Endodermal cell (in vitro differentiated cells): ENCODE measurements at regions not wholly inside any gene's neighbourhood (a gene's known extent, or its start where the extent isn't known, plus 50 kb on each side); places are given as distances from the start of the nearest gene placed in this dataset.
"Not testable (repeated sequence)": the region's sequence is repeated elsewhere in the genome, so short reads cannot be mapped to it uniquely, and the experiment has no call there.

Experiments used
- DNase-seq: peaks from one replicate; pipeline ENCODE4 v3.0.0-alpha.2; 2017
- H3K27ac ChIP-seq: 2 replicates; pipeline ENCODE4 v1.5.1; 2013; ENCODE audit warnings: mild to moderate bottlenecking, low read depth, low read length, moderate library complexity
- H3K27me3 ChIP-seq: 2 replicates; pipeline ENCODE4 v1.6.1; 2013; ENCODE audit warnings: mild to moderate bottlenecking, low read length, moderate library complexity; ENCODE audit not compliant: insufficient read depth, control insufficient read depth, poor library complexity, severe bottlenecking
- H3K36me3 ChIP-seq: 2 replicates; pipeline ENCODE4 v1.7.0; 2013; ENCODE audit warnings: mild to moderate bottlenecking, low read length, moderate library complexity; ENCODE audit not compliant: control insufficient read depth, insufficient read depth
- H3K4me1 ChIP-seq: one replicate; pipeline ENCODE4 v1.7.0; 2013; ENCODE audit warnings: low read length; ENCODE audit not compliant: control insufficient read depth, insufficient read depth
- H3K4me3 ChIP-seq: 2 replicates; pipeline ENCODE4 v1.5.1; 2013; ENCODE audit warnings: mild to moderate bottlenecking, low read length, moderate library complexity
- H3K9ac ChIP-seq: 2 replicates; pipeline ENCODE4 v1.6.1; 2013; ENCODE audit warnings: mild to moderate bottlenecking, low read length, moderate library complexity; ENCODE audit not compliant: poor library complexity, severe bottlenecking; ENCODE audit errors: extremely low read depth
- H3K9me3 ChIP-seq: 2 replicates; pipeline ENCODE4 v1.6.1; 2013; ENCODE audit warnings: mild to moderate bottlenecking, low read length, moderate library complexity; ENCODE audit not compliant: control insufficient read depth
- H3K27ac Mint-ChIP-seq: 2 replicates; pipeline ENCODE4 v1.8.0; 2020; ENCODE audit warnings: mixed read lengths
- H3K27me3 Mint-ChIP-seq: 2 replicates; pipeline ENCODE4 v1.8.0; 2021; ENCODE audit warnings: mild to moderate bottlenecking, mixed read lengths; ENCODE audit not compliant: insufficient read depth
- H3K36me3 Mint-ChIP-seq: 2 replicates; pipeline ENCODE4 v1.8.0; 2020; ENCODE audit warnings: low read depth, mixed read lengths
- H3K4me1 Mint-ChIP-seq: 2 replicates; pipeline ENCODE4 v1.8.0; 2020; ENCODE audit warnings: mixed read lengths
- H3K4me3 Mint-ChIP-seq: 2 replicates; pipeline ENCODE4 v1.8.0; 2020; ENCODE audit warnings: mild to moderate bottlenecking, moderate library complexity, mixed read lengths
- H3K9me3 Mint-ChIP-seq: 2 replicates; pipeline ENCODE4 v1.8.0; 2020; ENCODE audit warnings: mild to moderate bottlenecking, mixed read lengths
- WGBS, 2 experiments: methylation state at CpG; one replicate each; pipeline versions ENCODE4 v1.1.5 to v1.1.7; 2013; ENCODE audit warnings: missing lambda C conversion rate in 2 of 2, mixed read lengths in 1 of 2; ENCODE audit not compliant: insufficient coverage in 1 of 2, insufficient read length in 1 of 2; 5-methylcytosine and 5-hydroxymethylcytosine counted together
- TF ChIP-seq, protein P1 (sequence below): fragments of 200-600 bp; sonication (generic); conservative IDR thresholded peaks from 2 replicates; pipeline ENCODE4 v1.5.0; 2021; ENCODE audit warnings: antibody characterized with exemption, mild to moderate bottlenecking

DNA sequence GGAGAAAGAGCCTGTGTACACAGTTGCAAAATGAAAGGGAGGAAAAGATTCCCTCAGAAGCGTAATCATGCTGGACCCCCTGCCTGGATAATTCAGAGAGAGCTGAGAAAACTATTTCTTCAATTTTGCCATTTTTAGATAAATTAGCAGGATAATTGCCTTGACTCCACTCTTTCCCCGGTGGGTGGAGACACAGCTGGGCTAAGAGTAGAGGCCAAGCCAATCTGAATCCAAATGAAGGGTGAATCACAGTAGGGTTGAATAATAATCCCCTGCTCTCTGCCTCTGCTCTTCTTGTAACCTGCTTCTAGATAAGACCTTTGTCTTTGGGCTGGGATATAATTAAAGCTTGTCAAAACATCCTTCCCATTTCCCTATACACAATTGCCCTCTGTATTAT lies 150.1 kb downstream of the CAPZA3 start:
- H3K4me1 ChIP-seq: no peaks in the 10 kb centered on the region
- TF ChIP-seq, protein P1, sequence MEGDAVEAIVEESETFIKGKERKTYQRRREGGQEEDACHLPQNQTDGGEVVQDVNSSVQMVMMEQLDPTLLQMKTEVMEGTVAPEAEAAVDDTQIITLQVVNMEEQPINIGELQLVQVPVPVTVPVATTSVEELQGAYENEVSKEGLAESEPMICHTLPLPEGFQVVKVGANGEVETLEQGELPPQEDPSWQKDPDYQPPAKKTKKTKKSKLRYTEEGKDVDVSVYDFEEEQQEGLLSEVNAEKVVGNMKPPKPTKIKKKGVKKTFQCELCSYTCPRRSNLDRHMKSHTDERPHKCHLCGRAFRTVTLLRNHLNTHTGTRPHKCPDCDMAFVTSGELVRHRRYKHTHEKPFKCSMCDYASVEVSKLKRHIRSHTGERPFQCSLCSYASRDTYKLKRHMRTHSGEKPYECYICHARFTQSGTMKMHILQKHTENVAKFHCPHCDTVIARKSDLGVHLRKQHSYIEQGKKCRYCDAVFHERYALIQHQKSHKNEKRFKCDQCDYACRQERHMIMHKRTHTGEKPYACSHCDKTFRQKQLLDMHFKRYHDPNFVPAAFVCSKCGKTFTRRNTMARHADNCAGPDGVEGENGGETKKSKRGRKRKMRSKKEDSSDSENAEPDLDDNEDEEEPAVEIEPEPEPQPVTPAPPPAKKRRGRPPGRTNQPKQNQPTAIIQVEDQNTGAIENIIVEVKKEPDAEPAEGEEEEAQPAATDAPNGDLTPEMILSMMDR: no peak
- H3K4me3 ChIP-seq: no peak overlapping the region
- no peaks in the 10 kb centered on the region for H3K27me3 Mint-ChIP-seq
- H3K9me3 Mint-ChIP-seq: peaks cover 17% of the 10 kb centered on the region
- H3K27ac ChIP-seq: no peak overlapping the region
- peaks cover 19% of the 10 kb centered on the region for H3K4me1 Mint-ChIP-seq
- no peak overlapping the region for H3K9ac ChIP-seq
- WGBS, 2 experiments: 39 to 50% methylated on average over 2 of the region's 2 CpGs
- no peaks in the 10 kb centered on the region for H3K36me3 ChIP-seq
- peaks cover 8% of the 10 kb centered on the region for H3K9me3 ChIP-seq
- H3K27ac Mint-ChIP-seq: no peak overlapping the region
- H3K36me3 Mint-ChIP-seq: no peaks in the 10 kb centered on the region
- no peak overlapping the region for H3K4me3 Mint-ChIP-seq
- no peak for DNase-seq
- no peaks in the 10 kb centered on the region for H3K27me3 ChIP-seq

DNA sequence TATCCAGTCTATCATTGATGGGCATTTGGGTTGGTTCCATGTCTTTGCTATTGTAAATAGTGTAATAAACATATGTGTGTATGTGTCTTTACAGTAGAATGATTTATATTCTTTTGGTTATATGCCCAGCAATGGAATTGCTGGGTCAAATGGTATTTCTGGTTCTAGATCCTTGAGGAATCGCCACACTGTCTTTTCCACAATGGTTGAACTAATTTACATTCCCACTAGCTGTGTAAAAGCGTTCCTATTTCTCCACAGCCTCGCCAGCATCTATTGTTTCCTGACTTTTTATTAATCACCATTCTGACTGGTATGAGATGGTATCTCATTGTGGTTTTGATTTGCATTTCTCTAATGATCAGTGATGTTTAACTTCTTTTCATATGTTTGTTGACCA lies 152.7 kb downstream of the CAPZA3 start:
- not testable (repeated sequence) for H3K9me3 ChIP-seq, H3K27me3 Mint-ChIP-seq, H3K36me3 Mint-ChIP-seq, H3K36me3 ChIP-seq, DNase-seq, H3K27ac ChIP-seq, H3K4me3 ChIP-seq, H3K4me3 Mint-ChIP-seq, H3K27me3 ChIP-seq, H3K27ac Mint-ChIP-seq, H3K9ac ChIP-seq, H3K4me1 ChIP-seq
- 97 to 100% methylated on average over 1 to 3 of the region's 3 CpGs for WGBS, 2 experiments
- Mint-ChIP-seq H3K9me3 (peaks cover 17% of the 10 kb centered on the region), H3K4me1 (peaks cover 26% of the 10 kb centered on the region)

DNA sequence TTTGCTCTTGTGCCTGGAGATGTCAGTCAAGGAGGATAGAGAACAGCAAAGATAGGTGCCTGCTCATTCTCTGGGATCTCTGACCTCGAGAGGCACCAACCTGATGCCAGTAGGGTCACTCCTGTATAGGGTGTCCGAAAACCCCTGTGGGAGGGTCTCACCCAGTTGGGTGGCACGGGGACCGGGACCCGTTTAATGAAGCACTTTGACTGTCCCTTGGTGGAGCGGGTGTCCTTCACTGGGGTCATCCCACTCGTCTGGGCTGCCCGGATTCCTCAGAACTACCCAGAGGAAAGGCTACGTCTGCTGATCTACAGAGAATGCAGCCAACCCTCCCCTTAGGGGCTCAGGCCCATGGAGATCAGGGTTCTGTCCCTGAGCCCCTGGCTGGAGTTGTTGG lies 157.6 kb downstream of the CAPZA3 start:
- DNase-seq: peak; percentile 47
- peaks cover 17% of the 10 kb centered on the region for H3K9me3 Mint-ChIP-seq
- TF ChIP-seq, protein P1: no peak
- H3K4me3 ChIP-seq: peak overlapping the region; percentile 20
- H3K4me3 Mint-ChIP-seq: no peak overlapping the region
- no peaks in the 10 kb centered on the region for H3K36me3 ChIP-seq
- 92 to 97% methylated on average over 6 to 9 of the region's 9 CpGs for WGBS, 2 experiments
- no peaks in the 10 kb centered on the region for H3K36me3 Mint-ChIP-seq
- H3K9me3 ChIP-seq: peaks cover 8% of the 10 kb centered on the region
- H3K4me1 ChIP-seq: peaks cover 9% of the 10 kb centered on the region
- H3K27ac ChIP-seq: no peak overlapping the region
- no peaks in the 10 kb centered on the region for H3K27me3 ChIP-seq
- peaks cover 21% of the 10 kb centered on the region for H3K4me1 Mint-ChIP-seq
- no peak overlapping the region for H3K9ac ChIP-seq
- H3K27me3 Mint-ChIP-seq: no peaks in the 10 kb centered on the region
- no peak overlapping the region for H3K27ac Mint-ChIP-seq

DNA sequence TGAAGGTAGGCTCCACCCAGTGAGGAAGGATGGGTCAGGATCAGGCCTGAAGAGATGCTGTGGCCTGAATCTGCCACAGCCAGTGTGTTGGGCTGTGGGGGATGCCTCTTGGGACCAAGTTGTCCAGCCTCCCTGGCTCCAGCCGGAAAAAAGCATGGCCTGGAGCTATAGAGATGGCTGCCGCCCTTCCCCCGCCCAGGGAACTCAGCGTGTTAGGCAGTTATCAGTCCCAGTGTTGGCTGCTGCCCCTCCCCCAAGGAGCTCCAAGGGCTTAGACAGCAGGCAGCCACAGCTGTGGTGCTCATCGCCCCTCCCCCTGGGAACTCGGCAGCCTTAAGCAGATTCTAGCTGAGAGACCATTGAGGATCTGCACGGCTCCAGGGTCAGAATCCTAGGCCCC lies 158.0 kb downstream of the CAPZA3 start:
- H3K4me3 Mint-ChIP-seq: no peak overlapping the region
- Histone ChIP-seq H3K4me1 (peaks cover 9% of the 10 kb centered on the region), H3K36me3 (no peaks in the 10 kb centered on the region), H3K9me3 (peaks cover 8% of the 10 kb centered on the region), H3K9ac (no peak overlapping the region), H3K27me3 (no peaks in the 10 kb centered on the region), H3K27ac (no peak overlapping the region), H3K4me3 (peak overlapping the region; percentile 37)
- H3K27me3 Mint-ChIP-seq: no peaks in the 10 kb centered on the region
- peak; percentile 88 for DNase-seq
- 53 to 62% methylated on average over 6 to 7 of the region's 7 CpGs for WGBS, 2 experiments
- no peak overlapping the region for H3K27ac Mint-ChIP-seq
- peaks cover 21% of the 10 kb centered on the region for H3K4me1 Mint-ChIP-seq
- no peaks in the 10 kb centered on the region for H3K36me3 Mint-ChIP-seq
- TF ChIP-seq, protein P1: no peak
- peaks cover 14% of the 10 kb centered on the region for H3K9me3 Mint-ChIP-seq
